Hematopoietic multipotent progenitor cell treated with erythropoietin and hydrocortisone succinate and interleukin-3 and kit ligand, for 6 days (in vitro differentiated cells): ENCODE measurements at regions not wholly inside any gene's neighbourhood (a gene's known extent, or its start where the extent isn't known, plus 50 kb on each side); places are given as distances from the start of the nearest gene placed in this dataset.

Source experiments
- DNase-seq: peaks from one replicate; pipeline ENCODE4 v3.0.0-alpha.2; 2015

GRCh38 chr3:177973241-177973840, 562.9 kb upstream of the KCNMB2 start:
- no peak for DNase-seq

DNA sequence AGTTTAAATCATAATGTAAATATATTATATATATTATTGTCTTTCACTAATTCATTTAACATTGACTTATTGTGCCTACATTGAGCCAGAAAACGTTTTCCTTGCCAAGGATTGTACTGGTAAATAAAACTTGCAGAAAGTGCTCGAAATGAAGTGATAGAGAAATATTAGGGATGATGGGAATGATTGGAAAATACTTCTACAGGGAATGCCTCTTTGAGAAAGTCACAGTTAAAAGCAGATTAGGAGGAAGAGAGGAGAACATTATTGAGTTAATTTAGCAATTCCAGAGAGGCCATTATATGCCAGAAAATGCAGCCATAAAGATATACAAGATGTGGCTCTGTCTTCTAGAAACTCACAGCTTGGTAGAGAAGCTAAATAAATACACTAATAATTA, 560.0 kb upstream of the KCNMB2 start:
- no peak for DNase-seq

- DNase-seq: no peak
Observed at GRCh38 chr3:177976866-177977265, 559.4 kb upstream of the KCNMB2 start.

- DNase-seq: no peak
Observed at GRCh38 chr3:177977381-177978158, 558.7 kb upstream of the KCNMB2 start.

GRCh38 chr3:177978946-177979345, 557.3 kb upstream of the KCNMB2 start:
- no peak for DNase-seq

- DNase-seq: peak; percentile 8
Observed at GRCh38 chr3:177979703-177980102, 556.5 kb upstream of the KCNMB2 start.

GRCh38 chr3:177981576-177981975, 554.7 kb upstream of the KCNMB2 start:
- DNase-seq: no peak

- no peak for DNase-seq
Observed at GRCh38 chr3:177982034-177982433, 554.2 kb upstream of the KCNMB2 start.

DNA sequence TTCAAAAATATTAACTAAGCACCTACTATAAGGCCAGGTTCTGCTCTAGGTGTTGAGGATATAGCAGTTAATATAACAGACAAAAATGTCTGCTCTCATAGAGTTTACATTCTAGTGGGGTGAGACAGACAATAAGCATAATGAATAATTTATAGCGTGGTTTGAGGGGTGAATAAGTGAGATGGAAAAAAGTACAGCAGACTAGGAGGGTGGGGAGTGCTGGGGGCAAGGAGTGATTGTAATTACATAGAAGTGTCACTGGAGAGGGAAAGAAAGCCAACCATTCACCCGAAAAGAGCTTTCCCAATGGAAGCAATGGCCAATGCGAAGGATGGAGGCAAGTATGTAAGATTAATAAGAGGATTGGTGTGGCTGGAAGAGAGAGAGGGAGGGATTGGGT, 552.9 kb upstream of the KCNMB2 start:
- no peak for DNase-seq

GRCh38 chr3:177992993-177993970, 543.0 kb upstream of the KCNMB2 start:
- DNase-seq: no peak

GRCh38 chr3:177994976-177995375, 541.3 kb upstream of the KCNMB2 start:
- DNase-seq: no peak

DNA sequence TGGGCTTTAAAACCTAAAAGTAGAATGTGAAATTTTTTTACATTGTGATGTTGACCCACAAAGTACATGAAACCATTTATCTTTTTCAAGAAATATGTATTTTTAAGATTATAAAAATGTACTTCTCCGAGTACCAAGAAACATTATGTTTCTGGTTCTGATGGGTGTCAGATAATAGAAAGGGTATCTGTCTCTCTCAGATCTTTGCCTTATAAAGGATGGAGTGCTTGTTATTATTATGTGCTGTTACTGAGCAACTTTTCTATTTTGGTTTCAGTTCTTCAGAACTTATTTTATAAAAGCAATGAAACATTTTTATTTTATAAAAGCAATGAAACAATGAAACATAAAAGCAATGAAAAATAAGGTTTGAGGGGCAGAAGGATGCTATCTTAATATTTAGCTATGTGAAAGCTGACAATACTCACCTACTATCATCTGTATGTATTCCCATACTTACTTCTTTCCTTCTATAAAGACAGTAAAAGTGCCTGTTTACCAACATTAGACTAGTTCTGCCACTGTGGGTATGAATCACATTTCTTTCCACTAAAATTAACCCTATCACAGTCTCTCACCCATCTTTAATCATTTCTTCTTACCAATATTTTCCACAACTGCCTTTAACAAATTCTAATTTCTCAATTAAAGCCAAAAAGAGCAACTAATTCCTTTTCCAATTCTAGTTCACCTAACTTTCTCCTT, 540.7 kb upstream of the KCNMB2 start:
- DNase-seq: no peak

DNA sequence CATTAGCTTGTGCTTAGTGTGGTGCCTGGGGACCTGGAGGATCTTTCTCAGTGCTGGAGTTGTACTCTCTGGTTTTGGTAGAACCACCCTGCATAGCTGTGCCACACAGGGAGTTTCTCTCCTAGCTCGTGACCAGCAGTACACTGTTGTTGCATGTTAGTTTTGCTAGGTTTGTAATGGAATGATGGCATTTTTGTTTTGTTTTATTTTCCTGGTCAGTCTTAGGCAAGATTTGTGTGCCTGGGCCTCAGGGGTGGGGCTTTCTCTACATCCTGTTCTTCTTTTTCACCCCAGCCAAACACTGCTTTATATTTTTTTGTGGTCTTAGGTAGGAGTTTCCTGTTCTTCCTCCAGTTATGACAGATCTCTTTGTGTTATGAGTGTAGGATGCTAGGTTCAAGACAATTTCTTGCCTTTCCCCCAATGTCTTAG, 534.5 kb upstream of the KCNMB2 start:
- DNase-seq: peak; percentile 15

GRCh38 chr3:178002113-178002512, 534.1 kb upstream of the KCNMB2 start:
- no peak for DNase-seq

- peak; percentile 55 for DNase-seq
Observed at GRCh38 chr3:178003756-178004155, 532.5 kb upstream of the KCNMB2 start.

- DNase-seq: no peak
Observed at GRCh38 chr3:178005961-178006360, 530.3 kb upstream of the KCNMB2 start.

DNA sequence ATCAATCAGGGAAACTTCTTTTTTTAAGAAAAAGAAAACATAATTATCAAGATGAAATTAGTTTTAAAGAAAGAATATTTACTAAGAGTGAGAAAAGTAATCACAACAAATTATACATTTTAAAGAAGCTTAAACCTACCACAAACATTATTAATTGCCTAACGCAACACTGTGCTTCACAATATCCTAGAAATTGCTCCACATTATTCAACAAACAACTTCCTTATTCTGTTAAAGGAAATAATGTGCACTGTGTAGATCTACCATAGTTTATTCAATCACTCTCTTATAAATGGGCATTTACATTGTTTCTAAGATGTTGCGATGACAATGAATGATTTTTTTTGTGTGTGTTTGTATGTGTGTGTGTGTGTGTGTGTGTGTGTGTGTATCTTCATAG, 525.9 kb upstream of the KCNMB2 start:
- DNase-seq: peak; percentile 24

DNA sequence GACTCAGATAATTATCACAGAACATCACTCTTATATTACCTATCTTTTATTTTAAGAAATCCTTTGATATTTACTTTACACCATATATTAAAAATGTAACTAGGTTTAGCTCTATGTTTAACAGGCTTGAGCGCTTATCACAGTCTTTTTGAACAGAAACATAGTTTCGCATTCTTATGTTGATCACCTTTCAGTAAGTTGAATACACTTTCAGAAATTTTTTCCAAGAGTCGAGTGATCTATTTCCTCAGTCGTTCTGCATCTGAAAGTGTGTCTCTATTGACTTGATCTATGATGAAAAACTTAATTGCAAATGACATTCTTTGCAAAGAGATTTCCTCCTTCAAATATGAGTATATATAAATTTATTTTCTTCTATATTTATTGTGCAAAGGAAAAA, 516.6 kb upstream of the KCNMB2 start:
- DNase-seq: no peak

DNA sequence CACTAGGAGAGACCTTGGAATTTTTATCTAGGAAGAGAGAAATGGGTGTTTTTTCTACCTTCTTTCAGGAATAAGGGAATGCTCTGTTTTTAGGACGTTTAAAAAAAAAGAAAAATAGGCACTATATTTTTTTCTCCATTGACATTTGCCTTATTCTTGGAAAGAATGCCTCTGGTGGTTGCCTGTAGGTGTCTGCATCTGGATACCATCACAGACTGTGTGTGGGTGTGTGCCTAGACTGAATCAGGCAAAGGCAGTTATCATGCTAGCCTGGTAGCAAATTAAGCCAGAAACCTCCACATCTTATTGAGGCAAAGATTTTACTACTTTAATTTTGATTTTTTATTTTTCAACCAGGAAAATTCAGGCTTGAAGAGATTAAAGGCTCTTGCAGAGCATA, 513.6 kb upstream of the KCNMB2 start:
- DNase-seq: no peak

DNA sequence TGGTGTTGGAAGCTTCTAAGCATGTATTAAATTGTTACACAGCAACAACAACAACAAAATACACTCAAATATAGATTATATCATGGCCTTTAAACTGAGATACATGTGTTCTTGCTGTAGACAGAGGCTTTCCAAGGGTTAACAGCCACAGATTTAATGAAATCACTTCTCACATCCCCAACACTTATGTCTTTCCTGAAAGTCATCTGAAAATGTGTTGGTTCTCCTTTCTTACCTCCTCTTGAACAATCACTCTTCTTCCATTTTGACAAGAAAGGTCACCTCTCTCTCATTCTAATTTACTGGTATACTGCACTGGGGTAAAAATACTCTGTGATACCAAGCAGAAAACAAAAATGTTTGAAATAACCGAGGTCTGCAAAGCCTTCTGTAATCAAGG, 507.3 kb upstream of the KCNMB2 start:
- no peak for DNase-seq

DNA sequence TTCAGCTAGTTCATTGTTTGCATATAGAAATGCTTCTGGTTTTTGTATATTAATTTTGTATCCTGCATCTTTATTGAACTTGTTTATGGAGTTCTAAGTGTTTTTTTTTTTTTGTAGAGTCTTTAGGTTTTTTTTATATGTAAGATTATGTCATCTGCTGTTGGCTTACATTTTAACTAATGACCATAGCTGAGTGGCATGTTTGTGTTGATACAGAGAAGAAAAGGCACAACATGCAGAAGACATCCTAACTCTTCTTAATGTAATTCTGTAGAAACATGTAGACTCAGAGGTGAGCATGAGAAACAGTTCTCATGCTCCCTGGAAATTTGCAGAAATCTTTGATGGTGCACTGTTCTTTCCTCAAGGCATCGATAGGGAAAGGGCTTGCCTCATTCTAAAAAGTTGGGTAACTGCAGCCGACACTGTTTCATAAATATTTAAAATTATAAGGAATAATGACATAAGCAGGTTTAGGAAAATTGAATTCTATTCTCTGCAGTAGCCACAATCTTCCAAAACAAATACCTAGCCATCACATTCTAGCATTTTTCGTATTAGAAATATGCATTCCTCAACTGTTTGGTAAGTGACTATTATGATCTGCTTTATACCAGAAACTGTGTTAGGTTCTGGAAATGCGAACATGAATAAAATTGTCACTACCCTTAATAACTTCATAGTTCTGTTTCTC, 499.6 kb upstream of the KCNMB2 start:
- DNase-seq: no peak

GRCh38 chr3:178041931-178042330, 494.3 kb upstream of the KCNMB2 start:
- no peak for DNase-seq
